K562 (cell line): ENCODE measurements at regions not wholly inside any gene's neighbourhood (a gene's known extent, or its start where the extent isn't known, plus 50 kb on each side); places are given as distances from the start of the nearest gene placed in this dataset.

Source experiments
- ATAC-seq: fragments of 200-7000 bp; cut with Tn5 transposase; 3 replicates; pipeline ENCODE4 v1.9.1; 2020; ENCODE audit warnings: moderate library complexity
- BruUV-seq: library from RNA; stranded (reverse); fragments of 400-500 nt; replicated peaks from 2 replicates; lab custom pipeline; 2021; lab: Mats Ljungman, UMichigan
- CTCF ChIA-PET: fragments of 300-600 bp; formaldehyde crosslinking; extraction: SDS; loops from one replicate; lab custom pipeline; 2021; ENCODE audit warnings: low intra/inter-chr PET ratio; lab: Yijun Ruan, JAX
- POLR2A ChIA-PET: fragments of 300-600, 350-650 bp; sonication (Branson Sonifier 250); formaldehyde crosslinking; extraction: SDS; loops from one replicate; lab custom pipeline; 2021; ENCODE audit warnings: antibody characterized with exemption, inconsistent platforms; lab: Yijun Ruan, JAX
- DNase-seq, 4 experiments: peaks; one replicate each; pipeline versions ENCODE4 v3.0.0 to v3.0.0-alpha.2; 2011 to 2018; ENCODE audit warnings: low spot score in 3 of 4, mixed read lengths in 3 of 4; ENCODE audit errors: extremely low read depth in 1 of 4
- FAIRE-seq: peaks from 2 replicates; lab custom pipeline; 2011; peaks lifted over from hg19 to GRCh38; lab: Jason Lieb, UNC
- H2AFZ ChIP-seq: 2 replicates; pipeline ENCODE4 v1.6.0; 2011; ENCODE audit warnings: low read depth, low read length, control low read depth, inconsistent platforms
- H3K27ac ChIP-seq: fragments of 200-600 bp; 3 replicates; pipeline ENCODE4 v1.8.0; 2011; ENCODE audit warnings: low read depth, mild to moderate bottlenecking, control low read depth, inconsistent platforms, low read length, moderate library complexity, mixed read lengths; ENCODE audit errors: extremely low read depth
- H3K27me3 ChIP-seq, 2 experiments: fragments of 300-600 bp in 1 of 2; 2 replicates in 1 of 2; 3 replicates in 1 of 2; pipeline versions ENCODE4 v1.6.0 to v1.8.0; 2011; ENCODE audit warnings: inconsistent platforms in 2 of 2, low read length in 2 of 2, mild to moderate bottlenecking in 1 of 2, mixed read lengths in 1 of 2, moderate library complexity in 1 of 2; ENCODE audit not compliant: control insufficient read depth in 2 of 2, insufficient read depth in 2 of 2
- H3K36me3 ChIP-seq: fragments of 300-600 bp; 3 replicates; pipeline ENCODE4 v1.8.0; 2011; ENCODE audit warnings: mild to moderate bottlenecking, low read length, inconsistent platforms; ENCODE audit not compliant: control insufficient read depth, insufficient read depth
- H3K4me1 ChIP-seq, 2 experiments: fragments of 200-600 bp in 1 of 2; replicated peaks in 1 of 2; 2 replicates in 1 of 2; 3 replicates in 1 of 2; pipeline versions ENCODE4 v1.5.1 to v1.8.0; 2011; ENCODE audit warnings: inconsistent platforms in 2 of 2, low read length in 2 of 2, mild to moderate bottlenecking in 1 of 2, mixed read lengths in 1 of 2, moderate library complexity in 1 of 2; ENCODE audit not compliant: control insufficient read depth in 2 of 2, insufficient read depth in 2 of 2
- H3K4me2 ChIP-seq: 2 replicates; pipeline ENCODE4 v1.6.1; 2011; ENCODE audit warnings: low read length, control low read depth, inconsistent platforms, mixed read lengths; ENCODE audit not compliant: insufficient read depth
- H3K4me3 ChIP-seq: fragments of 200-600 bp; sonication (generic), shearing (Covaris generic); 2 replicates; pipeline ENCODE4 v1.5.1; 2016; ENCODE audit warnings: control low read depth, inconsistent platforms
- H3K79me2 ChIP-seq: fragments of 200-600 bp; 3 replicates; pipeline ENCODE4 v1.8.0; 2011; ENCODE audit warnings: low read length, inconsistent platforms; ENCODE audit not compliant: control insufficient read depth, insufficient read depth
- H3K9ac ChIP-seq, 2 experiments: 2 replicates each; pipeline versions ENCODE4 v1.6.0 to v1.6.1; 2011; ENCODE audit warnings: low read depth in 2 of 2, low read length in 2 of 2, control low read depth in 1 of 2, inconsistent platforms in 1 of 2, mild to moderate bottlenecking in 1 of 2, mixed read lengths in 1 of 2; ENCODE audit not compliant: insufficient read depth in 1 of 2
- H3K9me1 ChIP-seq: one replicate; pipeline ENCODE4 v1.6.0; 2011; ENCODE audit warnings: inconsistent platforms, mild to moderate bottlenecking, low read length, moderate library complexity; ENCODE audit not compliant: control insufficient read depth, insufficient read depth
- H3K9me3 ChIP-seq: replicated peaks from 2 replicates; pipeline ENCODE4 v1.5.1; 2011; ENCODE audit warnings: low read depth, low read length, inconsistent platforms; ENCODE audit not compliant: control insufficient read depth, insufficient read depth
- H4K20me1 ChIP-seq: replicated peaks from 2 replicates; pipeline ENCODE4 v1.6.1; 2011; ENCODE audit warnings: low read length, inconsistent platforms, mixed read lengths; ENCODE audit not compliant: control insufficient read depth, insufficient read depth
- CHAMP1 ChIP-seq: fragments of 450-650 bp; IDR thresholded peaks from 2 replicates; pipeline ENCODE4 v1.6.1; 2016; ENCODE audit warnings: mild to moderate bottlenecking
- GATAD2B ChIP-seq: fragments of 450-650 bp; IDR thresholded peaks from 2 replicates; pipeline ENCODE4 v1.6.1; 2017; ENCODE audit warnings: mild to moderate bottlenecking, borderline replicate concordance
- ZNF766 ChIP-seq: fragments of 200-800 bp; sonication (Bioruptor generic); conservative IDR thresholded peaks from 2 replicates; pipeline ENCODE4 v1.6.1; 2016; ENCODE audit warnings: missing genetic modification characterization, missing compliant biosample characterization
- WGBS: fragments of 100-300 bp; shearing (Covaris generic); methylation state at CpG from one replicate; pipeline ENCODE4 v1.1.6; 2016; ENCODE audit warnings: low coverage, mixed read lengths; ENCODE audit not compliant: insufficient coverage; ENCODE audit errors: missing lambda C conversion rate; 5-methylcytosine and 5-hydroxymethylcytosine counted together
- in situ Hi-C: fragments of 300-500 bp; cut with MboI; formaldehyde crosslinking; loops from 4 replicates; pipeline ENCODE4 v1.15.0; 2018; ENCODE audit warnings: inconsistent platforms, mixed read lengths
- intact Hi-C: fragments of 100-400 bp; cut with micrococcal nuclease; formaldehyde crosslinking; loops from 2 replicates; pipeline ENCODE4 v1.14.2; 2022
- TF ChIP-seq, protein P1 (sequence below): fragments of 250-450 bp; sonication (Bioruptor Pico); IDR thresholded peaks from 2 replicates; pipeline ENCODE4 v1.8.0; 2022; ENCODE audit warnings: moderate library complexity, mild to moderate bottlenecking, inconsistent platforms

DNA sequence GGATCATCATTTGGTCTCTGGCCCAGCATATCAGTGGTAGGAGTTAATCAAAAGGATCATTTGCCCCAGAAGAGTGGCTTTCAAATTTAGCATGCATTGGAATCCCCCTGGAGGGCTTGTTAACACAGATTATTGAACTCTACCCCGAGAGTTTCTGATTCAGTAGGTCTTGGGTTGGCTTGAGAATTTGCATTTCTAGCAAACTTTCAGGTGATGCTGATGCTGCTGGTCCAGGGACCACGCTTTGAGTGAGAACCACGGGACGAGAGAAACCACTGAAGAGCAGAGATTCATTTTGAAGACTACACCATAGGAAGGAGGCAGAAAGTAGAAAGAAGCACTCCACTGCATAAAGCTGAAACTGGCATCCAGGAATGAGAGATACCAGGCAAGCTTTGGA, 81.3 kb upstream of the DUSP10 start:
- H3K79me2 ChIP-seq: no peaks in the 10 kb centered on the region
- DNase-seq: no peak
- WGBS: 0% methylated on average over 4 of the region's 4 CpGs
- ChIA-PET POLR2A (no interaction called here), CTCF (no interaction called here)
- no peaks in the 10 kb centered on the region for H3K9me3 ChIP-seq
- ATAC-seq: no peak
- H3K4me2 ChIP-seq: no peak overlapping the region
- no peak overlapping the region for H3K27ac ChIP-seq
- BruUV-seq: no TSS peak
- intact Hi-C loops: no loop called here
- H4K20me1 ChIP-seq: no peaks in the 10 kb centered on the region
- peaks cover 0 to 3% of the 10 kb centered on the region in 2 experiments; a peak in 3 of 5 replicates for H3K4me1 ChIP-seq
- no peaks in the 10 kb centered on the region for H3K36me3 ChIP-seq
- FAIRE-seq: no peak
- TF ChIP-seq, protein P1, sequence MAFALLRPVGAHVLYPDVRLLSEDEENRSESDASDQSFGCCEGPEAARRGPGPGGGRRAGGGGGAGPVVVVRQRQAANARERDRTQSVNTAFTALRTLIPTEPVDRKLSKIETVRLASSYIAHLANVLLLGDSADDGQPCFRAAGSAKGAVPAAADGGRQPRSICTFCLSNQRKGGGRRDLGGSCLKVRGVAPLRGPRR (CRISPR knock-in tag): no peak
- TF ChIP-seq, all 486 proteins: peak for 0
- no peaks in the 10 kb centered on the region for H3K9me1 ChIP-seq
- H3K9ac ChIP-seq: no peak overlapping the region
- H2AFZ ChIP-seq: no peak overlapping the region
- H3K4me3 ChIP-seq: no peak overlapping the region
- H3K27me3 ChIP-seq: no peaks in the 10 kb centered on the region
- in situ Hi-C loops: no loop called here

DNA sequence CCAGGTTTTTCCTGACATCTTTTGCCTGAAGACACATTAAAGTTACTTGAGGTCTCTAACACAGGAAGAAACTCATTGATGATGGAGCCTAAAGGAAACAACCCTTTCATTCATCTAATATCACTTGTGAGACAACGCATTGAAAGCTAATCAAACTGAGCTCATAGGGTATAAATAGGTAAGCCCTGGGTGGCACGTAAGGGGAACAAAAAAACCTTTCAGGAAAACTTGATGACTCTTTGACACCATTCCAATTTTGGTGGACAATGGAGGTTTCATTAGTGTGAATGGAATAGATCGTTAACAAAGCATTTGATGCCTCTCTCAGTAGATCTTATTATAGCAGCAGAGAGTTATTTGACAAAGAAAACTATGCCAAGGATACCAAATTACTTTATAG, 80.7 kb upstream of the DUSP10 start:
- no TSS peak for BruUV-seq
- DNase-seq (no peak), ATAC-seq (no peak), FAIRE-seq (no peak)
- Histone ChIP-seq H3K27me3 (no peaks in the 10 kb centered on the region), H3K4me3 (no peak overlapping the region), H3K79me2 (no peaks in the 10 kb centered on the region), H3K9me1 (no peaks in the 10 kb centered on the region), H3K9ac (no peak overlapping the region), H4K20me1 (no peaks in the 10 kb centered on the region), H2AFZ (no peak overlapping the region), H3K9me3 (no peaks in the 10 kb centered on the region), H3K27ac (no peak overlapping the region), H3K36me3 (no peaks in the 10 kb centered on the region), H3K4me2 (no peak overlapping the region), H3K4me1 (peaks cover 0 to 3% of the 10 kb centered on the region in 2 experiments; a peak in 3 of 5 replicates)
- intact Hi-C loops (no loop called here), in situ Hi-C loops (no loop called here)
- 2% methylated on average over 3 of the region's 3 CpGs for WGBS
- ChIA-PET CTCF (no interaction called here), POLR2A (no interaction called here)
- no peak for TF ChIP-seq CHAMP1
- no peak for TF ChIP-seq ZNF766
- no peak for TF ChIP-seq GATAD2B
